Breast epithelium (tissue), 3 donors: ENCODE measurements at regions not wholly inside any gene's neighbourhood (a gene's known extent, or its start where the extent isn't known, plus 50 kb on each side); places are given as distances from the start of the nearest gene placed in this dataset.

Source experiments
- POLR2A ChIP-seq: fragments of 450-650 bp; IDR thresholded peaks from one replicate; pipeline ENCODE4 v1.6.1; 2016; ENCODE audit warnings: antibody characterized with exemption, mild to moderate bottlenecking, moderate library complexity
- POLR2AphosphoS5 ChIP-seq, 3 donors: sonication (generic); formaldehyde crosslinking; IDR thresholded peaks; one replicate each; pipeline ENCODE4 v1.6.1; 2017; ENCODE audit warnings: antibody characterized with exemption in 3 of 3
- TF ChIP-seq, protein P1 (sequence below), 3 donors: fragments of 450-650 bp; IDR thresholded peaks; one replicate each; pipeline ENCODE4 v1.5.1; 2016 to 2017; ENCODE audit warnings: antibody characterized with exemption in 3 of 3, mild to moderate bottlenecking in 3 of 3, moderate library complexity in 3 of 3

DNA sequence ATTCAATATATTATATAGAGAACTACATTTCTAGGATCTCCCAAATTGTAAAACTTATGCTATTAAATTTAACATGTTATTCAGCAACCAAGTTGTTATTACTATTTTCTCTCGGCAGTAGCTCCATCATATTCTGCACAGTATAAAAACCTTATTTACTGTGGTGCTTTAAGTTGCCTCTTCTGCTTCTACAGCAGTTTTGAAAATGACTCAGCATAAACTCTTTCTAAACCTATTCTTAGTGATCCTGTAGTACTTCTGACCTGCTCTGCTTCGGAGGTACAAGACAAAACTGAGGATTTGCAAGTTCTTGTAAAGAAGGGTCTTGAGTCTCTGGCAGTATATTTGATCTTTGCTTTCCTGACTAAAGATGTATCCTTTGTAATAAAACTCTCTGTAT, 567.2 kb downstream of the TMX3 start:
- TF ChIP-seq, protein P1, sequence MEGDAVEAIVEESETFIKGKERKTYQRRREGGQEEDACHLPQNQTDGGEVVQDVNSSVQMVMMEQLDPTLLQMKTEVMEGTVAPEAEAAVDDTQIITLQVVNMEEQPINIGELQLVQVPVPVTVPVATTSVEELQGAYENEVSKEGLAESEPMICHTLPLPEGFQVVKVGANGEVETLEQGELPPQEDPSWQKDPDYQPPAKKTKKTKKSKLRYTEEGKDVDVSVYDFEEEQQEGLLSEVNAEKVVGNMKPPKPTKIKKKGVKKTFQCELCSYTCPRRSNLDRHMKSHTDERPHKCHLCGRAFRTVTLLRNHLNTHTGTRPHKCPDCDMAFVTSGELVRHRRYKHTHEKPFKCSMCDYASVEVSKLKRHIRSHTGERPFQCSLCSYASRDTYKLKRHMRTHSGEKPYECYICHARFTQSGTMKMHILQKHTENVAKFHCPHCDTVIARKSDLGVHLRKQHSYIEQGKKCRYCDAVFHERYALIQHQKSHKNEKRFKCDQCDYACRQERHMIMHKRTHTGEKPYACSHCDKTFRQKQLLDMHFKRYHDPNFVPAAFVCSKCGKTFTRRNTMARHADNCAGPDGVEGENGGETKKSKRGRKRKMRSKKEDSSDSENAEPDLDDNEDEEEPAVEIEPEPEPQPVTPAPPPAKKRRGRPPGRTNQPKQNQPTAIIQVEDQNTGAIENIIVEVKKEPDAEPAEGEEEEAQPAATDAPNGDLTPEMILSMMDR (IDR thresholded peaks at IDR 0.05): no peak
- no peak for TF ChIP-seq POLR2A
- no peak for TF ChIP-seq POLR2AphosphoS5 (IDR thresholded peaks at IDR 0.05)
